PC-9 (cell line): ENCODE measurements at regions not wholly inside any gene's neighbourhood (a gene's known extent, or its start where the extent isn't known, plus 50 kb on each side); places are given as distances from the start of the nearest gene placed in this dataset.

ENCODE experiments used
- CTCF ChIP-seq: fragments of 200-600 bp; sonication (generic); conservative IDR thresholded peaks from 2 replicates; pipeline ENCODE4 v1.6.1; 2017; ENCODE audit warnings: mixed run types, antibody characterized with exemption, mild to moderate bottlenecking, moderate library complexity
- EZH2 ChIP-seq: fragments of 200-600 bp; sonication (generic); IDR thresholded peaks from 2 replicates; pipeline ENCODE4 v1.8.0; 2017; ENCODE audit warnings: antibody characterized with exemption, low read depth

GRCh38 chr11:87560352-87560751, 522.6 kb downstream of the TMEM135 start:
- TF ChIP-seq CTCF (no peak), EZH2 (no peak)
